ENCODE measurements at regions not wholly inside any gene's neighbourhood (a gene's known extent, or its start where the extent isn't known, plus 50 kb on each side); places are given as distances from the start of the nearest gene placed in this dataset.

DNA sequence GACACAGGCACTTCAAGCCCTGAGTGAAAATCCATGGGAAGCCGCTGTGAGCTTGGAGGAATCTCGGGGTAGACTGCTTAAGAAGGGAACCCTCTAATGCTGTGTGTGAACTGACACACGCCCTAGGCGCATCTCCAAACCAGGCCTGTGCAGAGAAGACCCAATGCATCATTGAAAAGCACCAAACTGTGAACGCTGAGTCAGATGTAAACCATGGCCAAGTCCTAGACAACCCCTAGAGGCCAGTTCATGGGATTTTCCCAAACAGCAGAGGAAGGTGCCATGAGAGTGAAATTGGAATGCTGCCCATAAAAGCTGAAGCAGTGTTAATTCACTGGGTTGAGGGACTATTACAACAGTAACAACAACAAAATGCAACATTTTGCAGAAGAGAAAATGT is 296.5 kb downstream of the SMOC2 start:
- FAIRE-seq (no peak), DNase-seq (ENCODE audit: low read depth) (no peak)
- Mint-ChIP-seq H3K36me3 (ENCODE audit: low read depth, unreplicated experiment) (no peaks in the 10 kb centered on the region), H3K27me3 (ENCODE audit: low read depth, unreplicated experiment) (peaks cover 10% of the 10 kb centered on the region), H3K9me3 (ENCODE audit: unreplicated experiment) (peaks cover 3% of the 10 kb centered on the region), H3K4me1 (ENCODE audit: low read depth, unreplicated experiment) (no peaks in the 10 kb centered on the region), H3K27ac (ENCODE audit: unreplicated experiment) (no peak overlapping the region), H3K4me3 (ENCODE audit: unreplicated experiment) (no peak overlapping the region)
- Histone ChIP-seq H3K4me1 (ENCODE audit: insufficient read depth, low read length) (no peaks in the 10 kb centered on the region), H3K9ac (ENCODE audit: low read length) (no peak overlapping the region), H3K27me3 (ENCODE audit: insufficient read depth, low read length) (no peaks in the 10 kb centered on the region), H3K27ac (ENCODE audit: low read depth, low read length) (no peak overlapping the region), H2AFZ (ENCODE audit: low read depth, low read length) (no peak overlapping the region), H3K79me2 (ENCODE audit: insufficient read depth, low read length) (no peaks in the 10 kb centered on the region), H4K20me1 (ENCODE audit: insufficient read depth, low read length) (no peaks in the 10 kb centered on the region), H3K36me3 (ENCODE audit: insufficient read depth, low read length) (no peaks in the 10 kb centered on the region), H3K4me2 (ENCODE audit: low read length) (no peak overlapping the region), H3K4me3 (ENCODE audit: insufficient read depth, low read depth, low read length) (no peak overlapping the region), H3K9me3 (ENCODE audit: insufficient read depth, low read depth, low read length) (no peaks in the 10 kb centered on the region)
- no peak for TF ChIP-seq EZH2 (IDR thresholded peaks at IDR 0.05; ENCODE audit: insufficient read depth, low read length)
- TF ChIP-seq, protein P1, sequence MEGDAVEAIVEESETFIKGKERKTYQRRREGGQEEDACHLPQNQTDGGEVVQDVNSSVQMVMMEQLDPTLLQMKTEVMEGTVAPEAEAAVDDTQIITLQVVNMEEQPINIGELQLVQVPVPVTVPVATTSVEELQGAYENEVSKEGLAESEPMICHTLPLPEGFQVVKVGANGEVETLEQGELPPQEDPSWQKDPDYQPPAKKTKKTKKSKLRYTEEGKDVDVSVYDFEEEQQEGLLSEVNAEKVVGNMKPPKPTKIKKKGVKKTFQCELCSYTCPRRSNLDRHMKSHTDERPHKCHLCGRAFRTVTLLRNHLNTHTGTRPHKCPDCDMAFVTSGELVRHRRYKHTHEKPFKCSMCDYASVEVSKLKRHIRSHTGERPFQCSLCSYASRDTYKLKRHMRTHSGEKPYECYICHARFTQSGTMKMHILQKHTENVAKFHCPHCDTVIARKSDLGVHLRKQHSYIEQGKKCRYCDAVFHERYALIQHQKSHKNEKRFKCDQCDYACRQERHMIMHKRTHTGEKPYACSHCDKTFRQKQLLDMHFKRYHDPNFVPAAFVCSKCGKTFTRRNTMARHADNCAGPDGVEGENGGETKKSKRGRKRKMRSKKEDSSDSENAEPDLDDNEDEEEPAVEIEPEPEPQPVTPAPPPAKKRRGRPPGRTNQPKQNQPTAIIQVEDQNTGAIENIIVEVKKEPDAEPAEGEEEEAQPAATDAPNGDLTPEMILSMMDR (IDR thresholded peaks at IDR 0.05; ENCODE audit: insufficient read depth, low read depth, low read length): no peak

DNA sequence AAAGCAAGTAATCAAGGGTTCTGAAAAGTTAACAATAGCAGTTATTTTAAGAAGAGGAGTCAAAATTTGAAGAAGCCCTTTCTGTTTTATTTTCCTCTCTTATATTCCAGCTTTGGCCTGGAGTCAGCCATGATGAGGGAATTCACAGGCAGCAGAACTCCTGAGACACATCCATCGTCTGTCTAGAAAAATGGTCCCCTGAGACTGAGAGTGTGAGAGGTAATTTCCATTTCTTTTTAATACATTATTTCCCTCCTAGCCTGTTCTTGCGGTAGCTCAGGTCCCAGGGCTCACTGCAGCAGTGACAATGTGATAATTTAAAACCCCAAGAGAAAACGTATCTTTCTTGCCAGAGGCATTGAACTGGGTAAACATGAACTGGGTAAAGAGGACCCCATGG is 296.0 kb downstream of the SMOC2 start:
- Mint-ChIP-seq H3K27me3 (ENCODE audit: low read depth, unreplicated experiment) (peaks cover 8% of the 10 kb centered on the region), H3K4me3 (ENCODE audit: unreplicated experiment) (no peak overlapping the region), H3K4me1 (ENCODE audit: low read depth, unreplicated experiment) (no peaks in the 10 kb centered on the region), H3K9me3 (ENCODE audit: unreplicated experiment) (peaks cover 3% of the 10 kb centered on the region), H3K36me3 (ENCODE audit: low read depth, unreplicated experiment) (no peaks in the 10 kb centered on the region), H3K27ac (ENCODE audit: unreplicated experiment) (no peak overlapping the region)
- DNase-seq (ENCODE audit: low read depth) (no peak), FAIRE-seq (no peak)
- Histone ChIP-seq H3K27ac (ENCODE audit: low read depth, low read length) (no peak overlapping the region), H3K79me2 (ENCODE audit: insufficient read depth, low read length) (no peaks in the 10 kb centered on the region), H3K4me1 (ENCODE audit: insufficient read depth, low read length) (no peaks in the 10 kb centered on the region), H3K9ac (ENCODE audit: low read length) (no peak overlapping the region), H3K4me2 (ENCODE audit: low read length) (no peak overlapping the region), H3K9me3 (ENCODE audit: insufficient read depth, low read depth, low read length) (no peaks in the 10 kb centered on the region), H2AFZ (ENCODE audit: low read depth, low read length) (no peak overlapping the region), H3K4me3 (ENCODE audit: insufficient read depth, low read depth, low read length) (no peak overlapping the region), H3K36me3 (ENCODE audit: insufficient read depth, low read length) (no peaks in the 10 kb centered on the region), H3K27me3 (ENCODE audit: insufficient read depth, low read length) (no peaks in the 10 kb centered on the region), H4K20me1 (ENCODE audit: insufficient read depth, low read length) (no peaks in the 10 kb centered on the region)
- no peak for TF ChIP-seq EZH2 (IDR thresholded peaks at IDR 0.05; ENCODE audit: insufficient read depth, low read length)
- TF ChIP-seq, protein P1 (IDR thresholded peaks at IDR 0.05; ENCODE audit: insufficient read depth, low read depth, low read length): no peak

DNA sequence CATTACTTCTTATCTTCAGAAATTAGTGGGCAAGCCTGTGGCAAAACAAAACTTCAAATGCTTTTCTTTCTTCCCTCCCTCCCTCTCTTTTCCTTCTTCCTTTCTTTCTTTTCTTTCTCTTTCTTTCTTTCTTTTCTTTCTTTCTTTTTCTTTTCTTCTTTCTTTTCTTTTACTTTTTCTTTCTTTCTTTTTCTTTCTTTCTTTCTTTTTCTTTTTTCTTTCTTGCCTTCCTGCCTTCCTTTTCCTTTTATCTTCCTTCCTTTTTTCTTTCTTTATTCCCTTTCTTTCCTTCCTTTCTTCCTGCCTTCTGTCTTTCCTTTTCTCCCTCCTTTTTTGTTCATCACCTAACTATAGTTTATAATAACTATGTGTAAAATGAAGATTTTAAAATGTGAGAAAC is 295.1 kb downstream of the SMOC2 start:
- no peaks in the 10 kb centered on the region for H3K4me1 Mint-ChIP-seq (ENCODE audit: low read depth, unreplicated experiment)
- Histone ChIP-seq H3K36me3 (ENCODE audit: insufficient read depth, low read length) (no peaks in the 10 kb centered on the region), H3K4me3 (ENCODE audit: insufficient read depth, low read depth, low read length) (no peak overlapping the region), H4K20me1 (ENCODE audit: insufficient read depth, low read length) (no peaks in the 10 kb centered on the region), H3K27me3 (ENCODE audit: insufficient read depth, low read length) (no peaks in the 10 kb centered on the region), H2AFZ (ENCODE audit: low read depth, low read length) (no peak overlapping the region), H3K4me2 (ENCODE audit: low read length) (no peak overlapping the region), H3K27ac (ENCODE audit: low read depth, low read length) (no peak overlapping the region), H3K9ac (ENCODE audit: low read length) (no peak overlapping the region), H3K79me2 (ENCODE audit: insufficient read depth, low read length) (no peaks in the 10 kb centered on the region), H3K9me3 (ENCODE audit: insufficient read depth, low read depth, low read length) (no peaks in the 10 kb centered on the region), H3K4me1 (ENCODE audit: insufficient read depth, low read length) (no peaks in the 10 kb centered on the region)
- H3K27me3 Mint-ChIP-seq (ENCODE audit: low read depth, unreplicated experiment): peaks cover 8% of the 10 kb centered on the region
- no peak overlapping the region for H3K27ac Mint-ChIP-seq (ENCODE audit: unreplicated experiment)
- DNase-seq (ENCODE audit: low read depth) (no peak), FAIRE-seq (no peak)
- no peaks in the 10 kb centered on the region for H3K36me3 Mint-ChIP-seq (ENCODE audit: low read depth, unreplicated experiment)
- peaks cover 3% of the 10 kb centered on the region for H3K9me3 Mint-ChIP-seq (ENCODE audit: unreplicated experiment)
- H3K4me3 Mint-ChIP-seq (ENCODE audit: unreplicated experiment): no peak overlapping the region
- TF ChIP-seq, protein P1 (IDR thresholded peaks at IDR 0.05; ENCODE audit: insufficient read depth, low read depth, low read length): no peak
- TF ChIP-seq EZH2 (IDR thresholded peaks at IDR 0.05; ENCODE audit: insufficient read depth, low read length): no peak
